Left lung (tissue), 4 donors: ENCODE measurements at regions not wholly inside any gene's neighbourhood (a gene's known extent, or its start where the extent isn't known, plus 50 kb on each side); places are given as distances from the start of the nearest gene placed in this dataset.

Experiments
- ATAC-seq: fragments of 200-7000 bp; cut with Tn5 transposase; one replicate; pipeline ENCODE4 v1.9.1; 2020; ENCODE audit warnings: moderate library complexity
- DNase-seq, 4 donors: peaks; one replicate each; pipeline ENCODE4 v3.0.0-alpha.2; 2013 to 2020
- H3K27ac ChIP-seq, 2 donors: fragments of 200-600 bp; sonication (generic) in 1 of 2; one replicate each; pipeline versions ENCODE4 v1.5.0 to v1.8.0; 2020 to 2021
- H3K27me3 ChIP-seq, 2 donors: fragments of 200-600 bp; sonication (generic) in 1 of 2; one replicate each; pipeline versions ENCODE4 v1.5.0 to v1.8.0; 2020 to 2021
- H3K36me3 ChIP-seq, 2 donors: fragments of 200-600 bp; sonication (generic) in 1 of 2; one replicate each; pipeline versions ENCODE4 v1.5.0 to v1.8.0; 2020 to 2021
- H3K4me1 ChIP-seq, 2 donors: fragments of 200-600 bp; one replicate each; pipeline ENCODE4 v1.8.0; 2021
- H3K4me3 ChIP-seq, 2 donors: fragments of 200-600 bp; sonication (generic) in 1 of 2; one replicate each; pipeline versions ENCODE4 v1.5.0 to v1.8.0; 2020 to 2021; ENCODE audit warnings: mild to moderate bottlenecking in 1 of 2
- H3K9me3 ChIP-seq, 2 donors: fragments of 200-600 bp; sonication (generic) in 1 of 2; one replicate each; pipeline versions ENCODE4 v1.5.0 to v1.8.0; 2020 to 2021
- intact Hi-C, 2 donors: fragments of 100-400 bp; cut with DNase I; formaldehyde crosslinking; loops; one replicate each; pipeline versions ENCODE4 v1.11.2 to v1.14.2; 2022
- TF ChIP-seq, protein P1 (sequence below), 2 donors: fragments of 200-600 bp; sonication (generic) in 1 of 2; IDR thresholded peaks; one replicate each; pipeline versions ENCODE4 v1.5.0 to v1.8.0; 2021; ENCODE audit warnings: antibody characterized with exemption in 2 of 2
- donor health status: DM: no; HTN: yes; CAD: no.
- donor health status: DM: no; HTN: no; CAD: no.

- no peak for DNase-seq
- Histone ChIP-seq H3K27me3 (peaks cover 0 to 70% of the 10 kb centered on the region in 2 donors), H3K9me3 (no peaks in the 10 kb centered on the region), H3K4me1 (no peaks in the 10 kb centered on the region), H3K36me3 (no peaks in the 10 kb centered on the region), H3K27ac (no peak overlapping the region), H3K4me3 (no peak overlapping the region)
- TF ChIP-seq, protein P1, sequence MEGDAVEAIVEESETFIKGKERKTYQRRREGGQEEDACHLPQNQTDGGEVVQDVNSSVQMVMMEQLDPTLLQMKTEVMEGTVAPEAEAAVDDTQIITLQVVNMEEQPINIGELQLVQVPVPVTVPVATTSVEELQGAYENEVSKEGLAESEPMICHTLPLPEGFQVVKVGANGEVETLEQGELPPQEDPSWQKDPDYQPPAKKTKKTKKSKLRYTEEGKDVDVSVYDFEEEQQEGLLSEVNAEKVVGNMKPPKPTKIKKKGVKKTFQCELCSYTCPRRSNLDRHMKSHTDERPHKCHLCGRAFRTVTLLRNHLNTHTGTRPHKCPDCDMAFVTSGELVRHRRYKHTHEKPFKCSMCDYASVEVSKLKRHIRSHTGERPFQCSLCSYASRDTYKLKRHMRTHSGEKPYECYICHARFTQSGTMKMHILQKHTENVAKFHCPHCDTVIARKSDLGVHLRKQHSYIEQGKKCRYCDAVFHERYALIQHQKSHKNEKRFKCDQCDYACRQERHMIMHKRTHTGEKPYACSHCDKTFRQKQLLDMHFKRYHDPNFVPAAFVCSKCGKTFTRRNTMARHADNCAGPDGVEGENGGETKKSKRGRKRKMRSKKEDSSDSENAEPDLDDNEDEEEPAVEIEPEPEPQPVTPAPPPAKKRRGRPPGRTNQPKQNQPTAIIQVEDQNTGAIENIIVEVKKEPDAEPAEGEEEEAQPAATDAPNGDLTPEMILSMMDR (IDR thresholded peaks at IDR 0.05), result no peak
- intact Hi-C loops, result no loop called here
- no peak for ATAC-seq
These were observed 100.3 kb upstream of the GRIK3 start for GRCh38 chr1:37134599-37134998.

GRCh38 chr1:37135032-37135431, 100.7 kb upstream of the GRIK3 start:
- no peak for ATAC-seq

DNA sequence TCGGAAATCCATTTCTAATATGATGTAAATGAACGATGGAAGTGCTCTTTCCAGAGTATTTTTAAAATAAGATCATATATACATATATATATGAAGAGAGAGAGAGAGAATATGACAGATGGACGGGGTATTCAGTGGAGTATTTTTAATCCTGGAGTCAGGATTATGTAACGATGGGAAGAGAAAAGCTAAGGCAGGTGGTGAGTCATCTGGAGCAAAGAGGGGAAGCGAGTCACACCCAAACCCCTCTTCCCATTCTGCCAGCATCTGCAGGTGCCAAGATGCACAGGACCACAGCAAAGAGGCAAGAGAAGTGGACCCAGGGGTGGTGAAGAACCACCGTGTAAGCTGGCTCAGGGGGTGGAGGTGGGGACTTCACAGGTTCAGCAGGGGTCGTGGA, 102.7 kb upstream of the GRIK3 start:
- intact Hi-C loops, result no loop called here
- Histone ChIP-seq H3K4me1 (no peaks in the 10 kb centered on the region), H3K27me3 (peaks cover 0 to 62% of the 10 kb centered on the region in 2 donors), H3K36me3 (no peaks in the 10 kb centered on the region), H3K4me3 (no peak overlapping the region), H3K27ac (no peak overlapping the region), H3K9me3 (no peaks in the 10 kb centered on the region)
- TF ChIP-seq, protein P1 (IDR thresholded peaks at IDR 0.05), result no peak
- ATAC-seq (no peak), DNase-seq (no peak)

More at GRCh38 chr1:37135032-37135431, 100.7 kb upstream of the GRIK3 start:
- no peaks in the 10 kb centered on the region for H3K9me3 ChIP-seq
- no peak overlapping the region for H3K27ac ChIP-seq
- no peaks in the 10 kb centered on the region for H3K4me1 ChIP-seq
- peaks cover 0 to 65% of the 10 kb centered on the region in 2 donors for H3K27me3 ChIP-seq
- no peak for DNase-seq
- no peaks in the 10 kb centered on the region for H3K36me3 ChIP-seq
- no peak overlapping the region for H3K4me3 ChIP-seq
- intact Hi-C loops, result no loop called here
- TF ChIP-seq, protein P1 (IDR thresholded peaks at IDR 0.05), result no peak

DNA sequence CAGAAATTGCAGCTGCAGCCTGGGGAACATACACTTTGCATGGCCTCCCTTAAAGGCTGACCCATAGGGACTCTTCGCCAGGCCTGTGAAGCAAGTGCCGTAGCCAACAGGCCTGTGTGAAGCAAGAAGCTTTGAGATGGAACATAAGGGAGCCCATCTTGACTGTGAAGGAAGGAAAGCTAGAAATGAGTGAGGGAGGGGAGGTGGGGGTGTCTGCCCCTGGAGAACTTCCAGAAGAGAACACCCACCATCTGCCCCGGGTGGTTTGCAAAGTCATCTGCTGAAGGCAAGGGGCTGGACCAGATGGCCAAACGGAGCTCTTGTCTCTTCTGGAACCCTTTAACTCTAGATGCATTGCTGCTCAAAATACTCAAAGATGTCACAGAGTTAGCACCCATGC, 103.3 kb upstream of the GRIK3 start:
- DNase-seq (no peak), ATAC-seq (no peak)
- Histone ChIP-seq H3K9me3 (no peaks in the 10 kb centered on the region), H3K27me3 (peaks cover 0 to 62% of the 10 kb centered on the region in 2 donors), H3K27ac (no peak overlapping the region), H3K36me3 (no peaks in the 10 kb centered on the region), H3K4me1 (no peaks in the 10 kb centered on the region), H3K4me3 (no peak overlapping the region)
- intact Hi-C loops, result no loop called here
- TF ChIP-seq, protein P1 (IDR thresholded peaks at IDR 0.05), result no peak

- DNase-seq (no peak), ATAC-seq (no peak)
- intact Hi-C loops, result no loop called here
- Histone ChIP-seq H3K27ac (no peak overlapping the region), H3K27me3 (peaks cover 0 to 15% of the 10 kb centered on the region in 2 donors), H3K4me3 (no peak overlapping the region), H3K9me3 (no peaks in the 10 kb centered on the region), H3K4me1 (no peaks in the 10 kb centered on the region), H3K36me3 (no peaks in the 10 kb centered on the region)
- TF ChIP-seq, protein P1 (IDR thresholded peaks at IDR 0.05), result no peak
These were observed 109.5 kb upstream of the GRIK3 start for GRCh38 chr1:37143800-37144199.
